OCI-LY1 (cell line): ENCODE measurements at regions not wholly inside any gene's neighbourhood (a gene's known extent, or its start where the extent isn't known, plus 50 kb on each side); places are given as distances from the start of the nearest gene placed in this dataset.

Experiments
- CTCF ChIP-seq: fragments of 200-600 bp; sonication (generic), shearing (Covaris generic); IDR thresholded peaks from 2 replicates; pipeline ENCODE4 v1.5.1; 2017; ENCODE audit warnings: mild to moderate bottlenecking, antibody characterized with exemption, low read length, moderate library complexity, mixed read lengths
- EZH2 ChIP-seq: fragments of 200-600 bp; sonication (generic), shearing (Covaris generic); IDR thresholded peaks from 2 replicates; pipeline ENCODE4 v1.8.0; 2017; ENCODE audit warnings: borderline replicate concordance, mixed run types, mild to moderate bottlenecking, antibody characterized with exemption, low read length, moderate library complexity, mixed read lengths

DNA sequence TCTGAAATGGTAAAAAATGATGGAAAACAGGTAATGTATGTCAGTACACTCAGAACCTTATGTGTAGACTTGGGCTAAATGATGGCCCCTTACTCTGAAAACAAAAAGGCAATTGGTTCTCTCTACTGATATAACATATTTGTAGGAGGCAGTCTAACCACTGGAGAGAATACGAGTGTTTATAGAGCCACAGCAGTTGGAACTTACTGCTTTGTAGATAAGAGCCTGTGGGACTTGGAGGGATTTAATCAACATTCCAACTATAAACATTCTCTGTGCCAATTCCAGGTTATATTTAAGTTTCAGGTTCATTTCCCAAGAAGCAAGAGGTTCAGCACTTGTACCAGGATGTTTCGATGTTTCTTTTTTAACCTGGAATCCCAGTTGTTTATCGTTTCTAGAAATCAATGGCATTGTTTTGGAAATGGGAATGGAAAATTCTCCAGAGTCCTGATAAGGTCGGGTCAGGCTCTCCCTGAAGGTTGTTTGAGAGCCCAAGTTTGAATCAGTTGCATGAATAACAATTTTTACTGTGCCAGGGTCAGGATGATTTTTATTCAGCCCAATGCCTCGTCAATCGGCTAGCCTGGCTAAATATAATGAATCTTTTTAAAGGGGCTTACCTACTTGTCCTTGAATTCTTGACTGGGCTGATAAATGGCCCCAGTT lies 278.4 kb upstream of the FAM98A start:
- no peak for TF ChIP-seq CTCF
- TF ChIP-seq EZH2, result no peak
